Fibroblast of lung (primary cell): ENCODE measurements at regions not wholly inside any gene's neighbourhood (a gene's known extent, or its start where the extent isn't known, plus 50 kb on each side); places are given as distances from the start of the nearest gene placed in this dataset.

Experiments
- CTCF ChIP-seq, 2 donors: IDR thresholded peaks in 1 of 2; conservative IDR thresholded peaks in 1 of 2; 1 replicate in 1 of 2; 2 replicates in 1 of 2; pipeline ENCODE4 v1.5.1; 2011 to 2012; ENCODE audit warnings: low read length in 2 of 2, control low read depth in 1 of 2, inconsistent platforms in 1 of 2, low read depth in 1 of 2, mild to moderate bottlenecking in 1 of 2
- EZH2 ChIP-seq: IDR thresholded peaks from 2 replicates; pipeline ENCODE4 v1.5.1; 2012; ENCODE audit warnings: low read length, control low read depth, mild to moderate bottlenecking; ENCODE audit errors: missing control alignments

GRCh38 chr2:215218587-215219577 is 80.5 kb upstream of the ABCA12 start:
- TF ChIP-seq CTCF (conservative IDR thresholded peaks at IDR 0.05 in 1 of 2, IDR thresholded peaks at IDR 0.05 in 1 of 2; ENCODE audit: low read depth in 1 of 2, low read length in 2 of 2) (no peak), EZH2 (no peak)
